ENCODE measurements at regions not wholly inside any gene's neighbourhood (a gene's known extent, or its start where the extent isn't known, plus 50 kb on each side); places are given as distances from the start of the nearest gene placed in this dataset.

GRCh38 chr3:69582044-69582443 is 157.2 kb upstream of the MITF start (continued):
- no peak for TF ChIP-seq CUX1 (CRISPR knock-in tag; IDR thresholded peaks at IDR 0.05)
- TF ChIP-seq HBP1 (CRISPR knock-in tag; IDR thresholded peaks at IDR 0.05), result no peak
- no peak for TF ChIP-seq DACH1 (IDR thresholded peaks at IDR 0.05; ENCODE audit: partially characterized antibody)
- no peak for TF ChIP-seq E2F5 (CRISPR knock-in tag; IDR thresholded peaks at IDR 0.05)
- TF ChIP-seq NFYB (IDR thresholded peaks at IDR 0.05; ENCODE audit: extremely low read depth, insufficient read length), result no peak
- no peak for TF ChIP-seq ZFX (CRISPR knock-in tag; IDR thresholded peaks at IDR 0.05)
- no peak for TF ChIP-seq ZBTB26 (CRISPR knock-in tag; IDR thresholded peaks at IDR 0.05)
